Caco-2 (cell line): ENCODE measurements at regions not wholly inside any gene's neighbourhood (a gene's known extent, or its start where the extent isn't known, plus 50 kb on each side); places are given as distances from the start of the nearest gene placed in this dataset.
"Not testable (repeated sequence)": the region's sequence is repeated elsewhere in the genome, so short reads cannot be mapped to it uniquely, and the experiment has no call there.

Experiments
- BruUV-seq: library from RNA; stranded (reverse); fragments of 400-500 nt; replicated peaks from 2 replicates; lab custom pipeline; 2021; lab: Mats Ljungman, UMichigan
- CTCF ChIA-PET: fragments of 300-600 bp; sonication (Branson Sonifier 250); formaldehyde crosslinking; loops from one replicate; lab custom pipeline; 2022; ENCODE audit warnings: antibody characterized with exemption; lab: Charles Lee
- POLR2A ChIA-PET: fragments of 300-600 bp; sonication (Branson Sonifier 250); formaldehyde crosslinking; loops from one replicate; lab custom pipeline; 2022; ENCODE audit warnings: antibody characterized with exemption; lab: Charles Lee
- DNase-seq, 2 experiments: peaks; one replicate each; pipeline versions ENCODE4 v3.0.0 to v3.0.0-alpha.2; 2020 to 2022
- H3K27me3 ChIP-seq: replicated peaks from 2 replicates; pipeline ENCODE4 v1.6.0; 2011; ENCODE audit warnings: low read length; ENCODE audit not compliant: control insufficient read depth, insufficient read depth
- H3K36me3 ChIP-seq: 2 replicates; pipeline ENCODE4 v1.5.1; 2011; ENCODE audit warnings: low read length; ENCODE audit not compliant: control insufficient read depth, insufficient read depth
- H3K4me1 ChIP-seq: fragments of 250-450 bp; sonication (Bioruptor Pico); 2 replicates; pipeline ENCODE4 v1.5.1; 2020; ENCODE audit warnings: mild to moderate bottlenecking
- H3K4me3 ChIP-seq: 2 replicates; pipeline ENCODE4 v1.5.1; 2011; ENCODE audit warnings: low read depth, mild to moderate bottlenecking, control low read depth, low read length
- H3K9me3 ChIP-seq: fragments of 250-450 bp; sonication (Bioruptor Pico); 2 replicates; pipeline ENCODE4 v1.5.1; 2020; ENCODE audit warnings: mild to moderate bottlenecking, moderate library complexity
- H3K27ac Mint-ChIP-seq: one replicate; pipeline ENCODE4 v1.8.0; 2022; ENCODE audit warnings: mixed read lengths; ENCODE audit not compliant: unreplicated experiment
- H3K27me3 Mint-ChIP-seq: one replicate; pipeline ENCODE4 v1.8.0; 2022; ENCODE audit warnings: mixed read lengths; ENCODE audit not compliant: insufficient read depth, unreplicated experiment
- H3K36me3 Mint-ChIP-seq: one replicate; pipeline ENCODE4 v1.8.0; 2022; ENCODE audit warnings: mild to moderate bottlenecking, mixed read lengths; ENCODE audit not compliant: insufficient read depth, unreplicated experiment
- H3K4me1 Mint-ChIP-seq: one replicate; pipeline ENCODE4 v1.8.0; 2022; ENCODE audit warnings: low read depth, mixed read lengths; ENCODE audit not compliant: unreplicated experiment
- H3K4me3 Mint-ChIP-seq: one replicate; pipeline ENCODE4 v1.8.0; 2022; ENCODE audit warnings: mild to moderate bottlenecking, moderate library complexity, mixed read lengths; ENCODE audit not compliant: unreplicated experiment
- H3K9me3 Mint-ChIP-seq: one replicate; pipeline ENCODE4 v1.8.0; 2022; ENCODE audit warnings: mixed read lengths; ENCODE audit not compliant: unreplicated experiment
- CTCF ChIP-seq, 2 experiments: fragments of 200-600 bp in 1 of 2; IDR thresholded peaks; 1 replicate in 1 of 2; 2 replicates in 1 of 2; pipeline versions ENCODE4 v1.5.1 to v1.8.0; 2011 to 2022; ENCODE audit warnings: antibody characterized with exemption in 1 of 2, control low read depth in 1 of 2, inconsistent platforms in 1 of 2, low read depth in 1 of 2, low read length in 1 of 2, mild to moderate bottlenecking in 1 of 2, moderate library complexity in 1 of 2; ENCODE audit not compliant: insufficient read depth in 1 of 2, severe bottlenecking in 1 of 2, unreplicated experiment in 1 of 2
- intact Hi-C: fragments of 100-400 bp; cut with micrococcal nuclease; formaldehyde crosslinking; loops from one replicate; pipeline ENCODE4 v1.10.0; 2022; ENCODE audit not compliant: unreplicated experiment

DNA sequence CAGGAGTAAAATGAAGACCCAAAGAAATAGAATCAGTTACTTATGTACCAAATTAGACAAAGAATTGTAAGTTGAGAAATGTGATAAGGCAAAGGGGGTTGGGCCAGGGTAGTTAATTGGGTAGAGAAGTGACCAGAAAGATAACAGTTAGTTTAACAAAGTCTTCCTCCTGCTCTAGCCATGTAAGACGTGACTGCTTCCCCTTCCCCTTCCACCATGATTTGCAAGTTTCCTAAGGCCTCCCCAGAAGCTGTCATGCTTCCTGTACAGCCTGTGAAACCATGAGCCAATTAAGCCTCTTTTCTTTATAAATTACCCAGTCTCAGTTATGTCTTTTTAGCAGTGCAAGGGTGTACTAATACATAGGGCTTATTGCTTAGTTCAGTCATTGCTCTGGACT is 142.0 kb upstream of the PDE4B start:
- Histone ChIP-seq H3K4me3 (no peak overlapping the region), H3K9me3 (no peaks in the 10 kb centered on the region), H3K4me1 (no peaks in the 10 kb centered on the region), H3K36me3 (no peaks in the 10 kb centered on the region), H3K27me3 (no peaks in the 10 kb centered on the region)
- no peak for TF ChIP-seq CTCF (IDR thresholded peaks at IDR 0.05; ENCODE audit: insufficient read depth in 1 of 2, low read depth in 1 of 2, low read length in 1 of 2, severe bottlenecking in 1 of 2, unreplicated experiment in 1 of 2)
- no peak overlapping the region for H3K27ac Mint-ChIP-seq
- no peak for DNase-seq
- intact Hi-C loops, result no loop called here
- peaks cover 5% of the 10 kb centered on the region for H3K27me3 Mint-ChIP-seq
- ChIA-PET CTCF (no interaction called here), POLR2A (no interaction called here)
- peaks cover 13% of the 10 kb centered on the region for H3K9me3 Mint-ChIP-seq
- no TSS peak for BruUV-seq
- no peaks in the 10 kb centered on the region for H3K36me3 Mint-ChIP-seq
- H3K4me1 Mint-ChIP-seq, result no peaks in the 10 kb centered on the region
- no peak overlapping the region for H3K4me3 Mint-ChIP-seq

DNA sequence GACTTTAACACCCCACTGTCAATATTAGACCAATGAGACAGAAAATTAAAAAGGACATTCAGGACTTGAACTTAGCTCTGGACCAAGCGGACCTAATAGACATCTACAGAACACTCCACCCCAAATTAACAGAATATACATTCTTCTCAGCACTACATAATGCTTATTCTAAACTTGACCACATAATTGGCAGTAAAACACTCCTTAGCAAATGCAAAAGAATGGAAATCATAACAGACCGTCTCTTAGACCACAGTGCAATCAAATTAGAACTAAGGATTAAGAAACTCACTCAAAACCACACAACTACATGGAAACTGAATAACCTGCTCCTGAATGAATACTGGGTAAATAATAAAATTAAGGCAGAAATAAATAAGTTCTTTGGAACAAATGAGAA is 138.2 kb upstream of the PDE4B start:
- H3K4me1 ChIP-seq, H3K27me3 Mint-ChIP-seq, H3K36me3 Mint-ChIP-seq, POLR2A ChIA-PET, H3K27me3 ChIP-seq, H3K9me3 ChIP-seq, H3K9me3 Mint-ChIP-seq, H3K27ac Mint-ChIP-seq, DNase-seq, H3K36me3 ChIP-seq, H3K4me1 Mint-ChIP-seq, H3K4me3 Mint-ChIP-seq, intact Hi-C loops, H3K4me3 ChIP-seq, BruUV-seq: not testable (repeated sequence)
- CTCF ChIA-PET, result interaction anchor here (0.6 kb wide), 1 partner anchor 507 kb away, joined by 3 read pairs; the partner anchor contains the start of gene AK4

DNA sequence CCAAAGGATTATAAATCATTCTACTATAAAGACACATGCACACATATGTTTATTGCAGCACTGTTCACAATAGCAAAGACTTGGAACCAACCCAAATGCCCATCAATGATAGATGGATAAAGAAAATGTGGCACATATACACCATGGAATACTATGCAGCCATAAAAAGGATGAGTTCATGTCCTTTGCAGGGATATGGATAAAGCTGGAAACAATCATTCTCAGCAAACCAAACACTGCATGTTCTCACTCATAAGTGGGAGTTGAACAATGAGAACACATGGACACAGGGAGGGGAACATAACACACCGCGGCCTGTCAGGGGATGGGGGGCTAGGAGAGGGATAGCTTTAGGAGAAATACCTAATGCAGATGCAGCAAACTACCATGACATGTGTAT is 135.1 kb upstream of the PDE4B start:
- intact Hi-C loops, H3K36me3 Mint-ChIP-seq, BruUV-seq, H3K4me3 ChIP-seq, H3K27ac Mint-ChIP-seq, DNase-seq, CTCF ChIA-PET, H3K4me1 Mint-ChIP-seq, H3K4me1 ChIP-seq, H3K27me3 ChIP-seq, POLR2A ChIA-PET, H3K9me3 Mint-ChIP-seq, H3K9me3 ChIP-seq, H3K36me3 ChIP-seq, H3K27me3 Mint-ChIP-seq, H3K4me3 Mint-ChIP-seq: not testable (repeated sequence)

DNA sequence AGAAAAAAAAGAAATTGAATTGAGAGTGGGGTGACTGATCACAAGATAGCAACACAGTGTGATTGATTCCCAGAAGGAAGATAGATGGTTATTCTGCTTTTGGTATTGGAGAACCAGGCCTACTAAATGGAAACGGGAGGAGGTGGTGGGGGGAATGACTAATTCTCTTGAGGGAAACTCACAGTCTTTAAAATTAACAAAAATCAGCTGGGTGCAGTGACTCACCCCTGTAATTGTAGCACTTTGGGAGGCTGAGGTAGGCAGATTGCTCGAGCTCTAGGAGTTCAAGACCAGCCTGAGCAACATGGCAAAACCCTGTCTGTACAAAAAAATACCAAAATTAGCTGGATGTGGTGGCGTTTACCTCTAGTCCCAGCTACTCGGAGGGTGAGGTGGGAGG is 134.6 kb upstream of the PDE4B start:
- POLR2A ChIA-PET, result no interaction called here
- no peak for TF ChIP-seq CTCF (IDR thresholded peaks at IDR 0.05; ENCODE audit: insufficient read depth in 1 of 2, low read depth in 1 of 2, low read length in 1 of 2, severe bottlenecking in 1 of 2, unreplicated experiment in 1 of 2)
- H3K4me3 ChIP-seq, result no peak overlapping the region

More for the DNA sequence above, 134.6 kb upstream of the PDE4B start:
- BruUV-seq, result no TSS peak
- H3K27ac Mint-ChIP-seq, result no peak overlapping the region
- no peaks in the 10 kb centered on the region for H3K4me1 ChIP-seq
- CTCF ChIA-PET, result no interaction called here
- intact Hi-C loops, result no loop called here
- H3K36me3 ChIP-seq, result no peaks in the 10 kb centered on the region
- no peak for DNase-seq
- H3K4me1 Mint-ChIP-seq, result no peaks in the 10 kb centered on the region
- H3K27me3 Mint-ChIP-seq, result no peaks in the 10 kb centered on the region
- no peak overlapping the region for H3K4me3 Mint-ChIP-seq
- H3K9me3 Mint-ChIP-seq, result no peaks in the 10 kb centered on the region
- no peaks in the 10 kb centered on the region for H3K36me3 Mint-ChIP-seq
- no peaks in the 10 kb centered on the region for H3K27me3 ChIP-seq
- H3K9me3 ChIP-seq, result no peaks in the 10 kb centered on the region
